ENCODE measurements at regions not wholly inside any gene's neighbourhood (a gene's known extent, or its start where the extent isn't known, plus 50 kb on each side); places are given as distances from the start of the nearest gene placed in this dataset.

GRCh38 chr2:196361606-196362326, 190.4 kb upstream of the STK17B start:
- H3K4me3 Mint-ChIP-seq = no peak overlapping the region
- H3K27ac Mint-ChIP-seq = no peak overlapping the region
- no peaks in the 10 kb centered on the region for H3K36me3 Mint-ChIP-seq (ENCODE audit: low read depth)
- no peaks in the 10 kb centered on the region for H3K27me3 Mint-ChIP-seq
- no peaks in the 10 kb centered on the region for H3K9me3 Mint-ChIP-seq
- peaks cover 5% of the 10 kb centered on the region for H3K4me1 Mint-ChIP-seq
- ATAC-seq (replicated peaks) = no peak

DNA sequence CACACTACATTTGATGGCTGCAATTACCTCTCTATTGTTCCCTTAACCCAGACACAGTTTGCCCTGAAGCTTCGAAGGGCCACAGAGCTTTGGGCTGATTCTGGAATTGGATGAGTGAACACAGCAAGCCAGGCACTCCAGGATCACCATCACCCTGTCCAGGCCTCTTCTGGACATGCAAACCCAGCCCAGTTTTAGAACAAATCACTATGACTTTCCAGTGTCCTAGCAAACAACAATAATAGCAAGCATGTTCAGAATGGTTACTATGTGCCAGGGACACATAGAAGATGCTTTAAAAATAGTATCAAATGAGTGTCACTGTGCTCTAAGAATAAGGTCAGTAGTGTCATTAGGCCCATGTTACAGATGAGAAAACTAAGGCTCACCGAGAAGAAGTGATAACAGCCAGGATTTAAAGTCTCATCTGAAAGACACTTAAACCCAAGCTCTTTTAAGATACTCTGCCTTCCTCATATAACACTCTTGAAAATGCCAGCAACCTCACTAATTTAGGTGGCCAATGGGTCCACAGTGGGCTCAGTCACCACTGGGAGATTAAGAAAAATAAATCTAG, 191.7 kb upstream of the STK17B start:
- H3K4me3 Mint-ChIP-seq = no peak overlapping the region
- H3K27me3 Mint-ChIP-seq = no peaks in the 10 kb centered on the region
- ATAC-seq (replicated peaks) = no peak
- no peak overlapping the region for H3K27ac Mint-ChIP-seq
- peaks cover under 1% of the 10 kb centered on the region for H3K9me3 Mint-ChIP-seq
- H3K36me3 Mint-ChIP-seq (ENCODE audit: low read depth) = no peaks in the 10 kb centered on the region
- H3K4me1 Mint-ChIP-seq = peaks cover 5% of the 10 kb centered on the region

GRCh38 chr2:196365145-196365544, 193.8 kb upstream of the STK17B start:
- Mint-ChIP-seq H3K27ac (no peak overlapping the region), H3K4me1 (peaks cover 5% of the 10 kb centered on the region), H3K4me3 (no peak overlapping the region), H3K9me3 (peaks cover 7% of the 10 kb centered on the region), H3K36me3 (ENCODE audit: low read depth) (no peaks in the 10 kb centered on the region), H3K27me3 (no peaks in the 10 kb centered on the region)
- ATAC-seq (replicated peaks) = no peak

GRCh38 chr2:196365923-196366322, 194.5 kb upstream of the STK17B start:
- Mint-ChIP-seq H3K27me3 (no peaks in the 10 kb centered on the region), H3K9me3 (peaks cover 7% of the 10 kb centered on the region), H3K27ac (peak overlapping the region; percentile 17), H3K4me3 (no peak overlapping the region), H3K36me3 (ENCODE audit: low read depth) (no peaks in the 10 kb centered on the region), H3K4me1 (peaks cover 5% of the 10 kb centered on the region)
- ATAC-seq (replicated peaks) = peak; percentile 19

DNA sequence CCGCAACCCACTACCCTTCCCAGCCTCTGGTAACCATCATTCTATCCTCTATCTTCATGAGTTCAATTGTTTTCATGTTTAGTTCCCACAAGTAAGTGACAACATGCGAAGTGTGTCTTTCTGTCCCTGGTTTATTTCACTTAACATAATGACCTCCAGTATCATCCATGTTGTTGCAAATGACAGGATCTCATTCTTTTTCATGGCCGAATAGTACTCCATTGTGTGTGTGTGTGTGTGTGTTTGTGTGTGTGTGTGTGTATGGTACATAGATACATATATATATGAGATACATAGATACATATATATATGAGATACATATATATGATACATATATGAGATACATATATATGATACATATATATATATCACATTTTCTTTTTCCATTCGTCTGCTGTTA, 196.3 kb upstream of the STK17B start:
- Mint-ChIP-seq H3K27ac (no peak overlapping the region), H3K4me1 (peaks cover 5% of the 10 kb centered on the region), H3K9me3 (peaks cover 7% of the 10 kb centered on the region), H3K36me3 (ENCODE audit: low read depth) (no peaks in the 10 kb centered on the region), H3K27me3 (no peaks in the 10 kb centered on the region), H3K4me3 (no peak overlapping the region)
- no peak for ATAC-seq (replicated peaks)

DNA sequence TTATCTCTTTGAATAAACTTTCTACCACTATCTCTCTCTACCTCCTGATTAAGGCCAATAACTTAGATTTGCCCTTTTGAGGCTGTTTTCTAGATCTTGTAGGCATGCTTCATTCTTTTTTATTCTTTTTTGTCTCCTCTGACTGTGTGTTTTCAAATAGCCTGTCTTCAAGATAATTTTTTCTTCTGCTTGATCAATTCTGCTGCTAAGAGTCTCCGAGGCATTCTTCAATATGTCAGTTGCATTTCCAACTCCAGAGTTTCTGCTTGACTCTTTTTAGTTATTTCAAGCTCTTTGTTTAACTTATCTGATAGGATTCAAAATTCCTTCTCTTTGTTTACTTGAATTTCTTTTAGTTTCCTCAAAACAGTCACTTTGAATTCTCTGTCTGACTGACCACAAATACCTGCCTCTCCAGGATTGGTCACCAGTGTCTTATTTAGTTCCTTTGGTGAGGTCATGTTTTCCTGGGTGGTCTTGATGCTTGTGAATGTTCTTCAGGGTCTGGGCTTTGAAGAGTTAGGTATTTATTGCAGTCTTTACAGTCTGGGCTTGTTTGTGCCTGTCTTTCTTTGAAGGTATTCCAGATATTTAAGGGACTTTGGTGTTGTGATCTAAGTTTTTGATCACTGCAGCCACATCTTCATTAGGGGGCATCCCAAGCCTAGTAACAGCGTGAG, 197.3 kb upstream of the STK17B start:
- no peaks in the 10 kb centered on the region for H3K36me3 Mint-ChIP-seq (ENCODE audit: low read depth)
- peaks cover 7% of the 10 kb centered on the region for H3K9me3 Mint-ChIP-seq
- H3K27me3 Mint-ChIP-seq = no peaks in the 10 kb centered on the region
- ATAC-seq (replicated peaks) = no peak
- H3K4me1 Mint-ChIP-seq = peaks cover 5% of the 10 kb centered on the region
- H3K4me3 Mint-ChIP-seq = no peak overlapping the region
- H3K27ac Mint-ChIP-seq = no peak overlapping the region

GRCh38 chr2:196369967-196370366, 198.6 kb upstream of the STK17B start:
- no peak for ATAC-seq (replicated peaks)
- Mint-ChIP-seq H3K27ac (no peak overlapping the region), H3K27me3 (peaks cover 5% of the 10 kb centered on the region), H3K36me3 (ENCODE audit: low read depth) (no peaks in the 10 kb centered on the region), H3K4me3 (no peak overlapping the region), H3K4me1 (peaks cover 5% of the 10 kb centered on the region), H3K9me3 (peaks cover 7% of the 10 kb centered on the region)

- peaks cover 5% of the 10 kb centered on the region for H3K4me1 Mint-ChIP-seq
- ATAC-seq (replicated peaks) = no peak
- H3K9me3 Mint-ChIP-seq = peaks cover 7% of the 10 kb centered on the region
- no peak overlapping the region for H3K27ac Mint-ChIP-seq
- no peaks in the 10 kb centered on the region for H3K36me3 Mint-ChIP-seq (ENCODE audit: low read depth)
- no peak overlapping the region for H3K4me3 Mint-ChIP-seq
- H3K27me3 Mint-ChIP-seq = peaks cover 5% of the 10 kb centered on the region
Observed at GRCh38 chr2:196370381-196370780, 199.0 kb upstream of the STK17B start.

DNA sequence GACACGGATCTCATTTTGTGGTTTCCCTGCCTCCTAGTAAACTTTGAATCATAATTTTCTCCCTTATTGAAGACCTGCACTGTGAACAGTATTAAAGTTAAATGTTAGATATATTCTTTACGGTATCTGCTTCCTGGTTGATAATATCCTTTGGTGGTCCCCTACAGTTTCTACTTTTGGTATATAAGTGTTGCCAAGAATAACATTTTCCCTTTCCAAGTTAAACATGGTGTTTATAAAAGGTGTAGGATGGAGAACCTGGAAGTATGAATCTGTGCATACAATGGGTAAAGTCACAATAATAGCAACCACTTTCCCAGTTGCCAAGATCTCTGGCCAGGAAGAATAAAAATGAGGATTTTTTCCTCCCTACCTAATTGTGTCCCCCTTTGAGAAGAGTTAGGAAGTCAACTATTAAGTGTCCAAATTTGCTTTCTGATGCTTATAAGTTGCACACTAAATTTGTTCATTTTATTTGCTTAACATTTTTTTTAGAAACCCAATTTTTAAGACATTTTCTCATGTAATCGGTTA, 201.0 kb upstream of the STK17B start:
- peaks cover 4% of the 10 kb centered on the region for H3K4me1 Mint-ChIP-seq
- H3K27me3 Mint-ChIP-seq = peaks cover 5% of the 10 kb centered on the region
- peaks cover 7% of the 10 kb centered on the region for H3K9me3 Mint-ChIP-seq
- no peak for ATAC-seq (replicated peaks)
- no peaks in the 10 kb centered on the region for H3K36me3 Mint-ChIP-seq (ENCODE audit: low read depth)
- H3K27ac Mint-ChIP-seq = no peak overlapping the region
- H3K4me3 Mint-ChIP-seq = no peak overlapping the region

DNA sequence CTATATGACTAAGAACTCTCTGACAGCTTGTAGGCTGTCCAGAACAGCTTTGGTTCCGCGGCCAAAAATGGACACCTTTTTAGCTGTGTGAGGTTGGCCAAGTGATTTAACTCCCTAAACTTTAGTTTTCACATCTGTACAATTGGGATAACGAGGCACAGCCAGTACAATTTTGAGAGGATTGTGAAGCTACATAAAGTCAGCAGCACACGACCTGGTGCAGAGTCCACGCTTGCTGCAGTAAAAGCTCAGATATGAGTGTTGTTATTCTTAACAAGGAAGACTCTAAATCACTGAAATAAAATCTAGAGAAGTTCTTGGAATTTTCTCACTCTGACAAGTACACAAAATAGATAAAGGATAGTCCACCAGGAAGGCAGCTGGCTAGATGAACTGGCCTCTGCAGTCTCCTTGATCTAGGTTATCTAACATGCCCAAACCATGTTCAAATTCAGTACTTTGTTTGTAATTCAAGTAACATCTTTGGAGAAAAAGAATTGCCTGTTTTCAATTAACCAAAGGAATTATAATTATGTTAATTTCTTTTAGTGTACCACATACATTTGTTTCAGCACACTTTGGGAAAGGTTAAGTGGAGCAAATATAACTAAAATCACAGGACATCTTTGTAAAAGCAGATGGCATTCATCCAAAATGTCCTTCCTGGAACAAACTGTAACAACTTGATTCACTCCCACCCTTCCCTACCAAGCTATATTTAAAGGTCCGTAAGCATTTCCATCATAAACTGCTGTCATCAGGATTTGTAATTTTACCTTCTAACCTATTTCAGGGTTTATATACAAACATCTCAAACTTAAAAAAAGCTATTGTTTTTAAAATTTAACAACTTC, 201.7 kb upstream of the STK17B start:
- Mint-ChIP-seq H3K36me3 (ENCODE audit: low read depth) (no peaks in the 10 kb centered on the region), H3K9me3 (peaks cover 7% of the 10 kb centered on the region), H3K4me1 (peaks cover 11% of the 10 kb centered on the region), H3K27me3 (peaks cover 5% of the 10 kb centered on the region), H3K27ac (no peak overlapping the region), H3K4me3 (no peak overlapping the region)
- ATAC-seq (replicated peaks) = no peak

- ATAC-seq (replicated peaks) = peak; percentile 91
- Mint-ChIP-seq H3K27ac (no peak overlapping the region), H3K27me3 (peaks cover 7% of the 10 kb centered on the region), H3K4me3 (peak overlapping the region; percentile 22), H3K9me3 (no peaks in the 10 kb centered on the region), H3K4me1 (peaks cover 11% of the 10 kb centered on the region), H3K36me3 (ENCODE audit: low read depth) (no peaks in the 10 kb centered on the region)
Observed at GRCh38 chr2:196376984-196377877, 205.9 kb upstream of the STK17B start.

- H3K9me3 Mint-ChIP-seq = no peaks in the 10 kb centered on the region
- peaks cover 4% of the 10 kb centered on the region for H3K27me3 Mint-ChIP-seq
- no peaks in the 10 kb centered on the region for H3K36me3 Mint-ChIP-seq (ENCODE audit: low read depth)
- H3K4me1 Mint-ChIP-seq = peaks cover 11% of the 10 kb centered on the region
- ATAC-seq (replicated peaks) = no peak
- no peak overlapping the region for H3K27ac Mint-ChIP-seq
- no peak overlapping the region for H3K4me3 Mint-ChIP-seq
Observed at GRCh38 chr2:196379600-196379999, 208.2 kb upstream of the STK17B start.

DNA sequence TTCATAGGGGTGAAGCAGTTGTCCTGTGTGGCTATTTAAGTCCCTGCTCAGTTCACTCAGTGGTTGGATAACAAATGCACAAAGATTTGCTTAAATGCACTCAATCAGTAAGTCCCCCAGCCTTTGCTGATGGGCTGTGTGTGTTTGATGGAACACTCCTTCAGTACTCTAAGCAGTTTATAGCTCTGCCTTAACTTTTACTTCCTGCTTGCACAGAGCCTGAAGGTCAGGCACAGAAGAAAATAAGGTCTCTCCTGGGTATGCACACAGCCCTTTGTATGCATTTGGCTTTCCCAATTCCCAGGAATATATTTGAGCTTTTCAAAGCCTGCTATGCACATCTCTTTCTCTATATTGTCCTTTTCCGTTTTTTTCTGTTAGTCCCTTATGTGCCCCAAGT, 208.7 kb upstream of the STK17B start:
- Mint-ChIP-seq H3K9me3 (no peaks in the 10 kb centered on the region), H3K27me3 (peaks cover 3% of the 10 kb centered on the region), H3K27ac (no peak overlapping the region), H3K4me3 (no peak overlapping the region), H3K36me3 (ENCODE audit: low read depth) (no peaks in the 10 kb centered on the region), H3K4me1 (peaks cover 11% of the 10 kb centered on the region)
- no peak for ATAC-seq (replicated peaks)

All from activated T-helper 17 cell treated with anti-CD3 and anti-CD28 coated beads, Interleukin-2, amount 50 U/mL, for 72 hours (primary cell).